ENCODE measurements at regions not wholly inside any gene's neighbourhood (a gene's known extent, or its start where the extent isn't known, plus 50 kb on each side); places are given as distances from the start of the nearest gene placed in this dataset.

DNA sequence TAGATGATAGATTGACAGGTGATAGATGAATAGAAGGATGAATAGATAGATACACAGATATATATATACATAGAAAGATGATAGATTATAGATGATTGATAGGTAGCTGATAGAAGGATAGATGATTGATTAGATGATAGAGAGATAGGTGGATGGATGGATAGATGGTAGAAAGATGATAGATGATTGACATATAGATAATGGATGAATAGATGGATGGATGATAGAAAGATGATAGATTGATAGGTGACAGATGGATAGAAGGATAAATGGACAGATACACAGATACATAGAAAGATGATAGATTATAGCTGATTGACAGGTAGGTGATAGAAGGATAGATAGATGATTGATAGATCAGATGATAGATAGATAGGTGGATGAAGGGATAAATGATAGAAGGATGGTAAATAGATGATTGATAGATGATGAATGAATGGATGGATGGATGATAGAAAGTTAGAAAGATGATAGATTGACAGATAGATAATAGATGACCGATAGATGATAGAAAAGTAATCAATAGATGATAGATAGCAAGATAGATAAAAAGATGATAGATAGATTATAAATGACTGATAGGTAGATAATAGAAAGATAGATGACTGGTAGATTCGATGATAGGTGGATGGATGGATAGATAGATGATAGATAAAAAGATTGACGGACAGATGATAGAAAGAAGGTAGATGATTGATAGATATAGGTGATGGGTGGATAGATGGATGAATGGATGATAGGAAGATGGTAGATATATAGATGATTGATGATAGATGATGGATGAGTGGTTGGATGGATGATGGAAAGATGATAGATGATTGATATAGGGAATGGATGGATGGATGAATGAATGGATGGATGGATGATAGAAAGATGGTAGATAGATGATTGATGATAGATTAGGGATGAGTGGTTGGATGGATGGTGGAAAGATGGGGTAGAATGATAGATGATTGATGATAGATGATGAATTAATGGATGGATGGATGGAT, 80.4 kb downstream of the MICALL2 start:
- Histone ChIP-seq H3K79me2 (ENCODE audit: control insufficient read depth, insufficient read depth, low read length) (no peaks in the 10 kb centered on the region), H3K36me3 (ENCODE audit: control insufficient read depth in 2 of 2, extremely low read depth in 1 of 2, insufficient read depth in 2 of 2, low read length in 2 of 2) (no peaks in the 10 kb centered on the region), H3K9me3 (replicated peaks; ENCODE audit: control insufficient read depth, insufficient read depth, low read length) (no peaks in the 10 kb centered on the region), H3K27ac (ENCODE audit: insufficient read depth, low read depth, low read length) (no peak overlapping the region), H3K4me1 (ENCODE audit: control insufficient read depth, extremely low read depth, insufficient read depth, low read length) (no peaks in the 10 kb centered on the region), H3K4me3 (replicated peaks in 1 of 3; ENCODE audit: insufficient read depth in 1 of 3, low read depth in 1 of 3, low read length in 3 of 3) (no peak overlapping the region), H4K20me1 (replicated peaks; ENCODE audit: control insufficient read depth, extremely low read depth, insufficient read depth, low read length) (no peaks in the 10 kb centered on the region), H3K9me1 (replicated peaks; ENCODE audit: control insufficient read depth, extremely low read depth, insufficient read depth, low read length) (no peaks in the 10 kb centered on the region), H3K27me3 (ENCODE audit: control insufficient read depth in 2 of 2, insufficient read depth in 2 of 2, low read length in 2 of 2) (no peaks in the 10 kb centered on the region), H3K9ac (replicated peaks; ENCODE audit: extremely low read depth, insufficient read depth, low read length) (no peak overlapping the region), H3K4me2 (ENCODE audit: insufficient read depth, low read length) (no peak overlapping the region), H2AFZ (ENCODE audit: low read depth, low read length) (no peak overlapping the region)
- TF ChIP-seq GATA2 (IDR thresholded peaks at IDR 0.05; ENCODE audit: insufficient read depth, insufficient read length, low read depth, low read length) (no peak), POLR2A (IDR thresholded peaks at IDR 0.05; ENCODE audit: low read depth, low read length) (no peak), EZH2 (IDR thresholded peaks at IDR 0.05; ENCODE audit: borderline replicate concordance, low read depth, low read length, severe bottlenecking) (no peak), MYC (IDR thresholded peaks at IDR 0.05; ENCODE audit: low read depth, low read length) (no peak), JUN (IDR thresholded peaks at IDR 0.05; ENCODE audit: borderline replicate concordance, insufficient read depth, insufficient read length, low read depth) (no peak), POLR2AphosphoS5 (IDR thresholded peaks at IDR 0.05; ENCODE audit: insufficient read depth, low read depth, low read length) (no peak), FOS (IDR thresholded peaks at IDR 0.05; ENCODE audit: borderline replicate concordance, insufficient read depth, low read length) (no peak)
- TF ChIP-seq, protein P1, sequence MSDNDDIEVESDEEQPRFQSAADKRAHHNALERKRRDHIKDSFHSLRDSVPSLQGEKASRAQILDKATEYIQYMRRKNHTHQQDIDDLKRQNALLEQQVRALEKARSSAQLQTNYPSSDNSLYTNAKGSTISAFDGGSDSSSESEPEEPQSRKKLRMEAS (IDR thresholded peaks at IDR 0.05; ENCODE audit: insufficient read depth, insufficient read length): no peak
- TF ChIP-seq, protein P2, sequence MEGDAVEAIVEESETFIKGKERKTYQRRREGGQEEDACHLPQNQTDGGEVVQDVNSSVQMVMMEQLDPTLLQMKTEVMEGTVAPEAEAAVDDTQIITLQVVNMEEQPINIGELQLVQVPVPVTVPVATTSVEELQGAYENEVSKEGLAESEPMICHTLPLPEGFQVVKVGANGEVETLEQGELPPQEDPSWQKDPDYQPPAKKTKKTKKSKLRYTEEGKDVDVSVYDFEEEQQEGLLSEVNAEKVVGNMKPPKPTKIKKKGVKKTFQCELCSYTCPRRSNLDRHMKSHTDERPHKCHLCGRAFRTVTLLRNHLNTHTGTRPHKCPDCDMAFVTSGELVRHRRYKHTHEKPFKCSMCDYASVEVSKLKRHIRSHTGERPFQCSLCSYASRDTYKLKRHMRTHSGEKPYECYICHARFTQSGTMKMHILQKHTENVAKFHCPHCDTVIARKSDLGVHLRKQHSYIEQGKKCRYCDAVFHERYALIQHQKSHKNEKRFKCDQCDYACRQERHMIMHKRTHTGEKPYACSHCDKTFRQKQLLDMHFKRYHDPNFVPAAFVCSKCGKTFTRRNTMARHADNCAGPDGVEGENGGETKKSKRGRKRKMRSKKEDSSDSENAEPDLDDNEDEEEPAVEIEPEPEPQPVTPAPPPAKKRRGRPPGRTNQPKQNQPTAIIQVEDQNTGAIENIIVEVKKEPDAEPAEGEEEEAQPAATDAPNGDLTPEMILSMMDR (IDR thresholded peaks at IDR 0.05; ENCODE audit: extremely low read depth in 1 of 2, insufficient read depth in 1 of 2, low read depth in 1 of 2, low read length in 2 of 2): no peak
- dilution Hi-C loops (cut with MboI; ENCODE audit: extremely low pct_ligation_motif_present, low sequenced_read_pairs): no loop called here
- intact Hi-C loops (cut with micrococcal nuclease): no loop called here
- ChIA-PET CTCF (no interaction called here), POLR2A (no interaction called here)
- FAIRE-seq (no peak), DNase-seq (ENCODE audit: low read depth, low spot score) (no peak)
- no TSS peak for BruUV-seq (replicated peaks)
